Esophagus muscularis mucosa (tissue), 3 donors: ENCODE measurements at regions not wholly inside any gene's neighbourhood (a gene's known extent, or its start where the extent isn't known, plus 50 kb on each side); places are given as distances from the start of the nearest gene placed in this dataset.

Source experiments
- POLR2A ChIP-seq: fragments of 450-650 bp; IDR thresholded peaks from one replicate; pipeline ENCODE4 v1.6.1; 2017; ENCODE audit warnings: antibody characterized with exemption, moderate library complexity, mild to moderate bottlenecking, low read depth
- TF ChIP-seq, protein P1 (sequence below), 3 experiments: fragments of 200-600 bp in 2 of 3; fragments of 450-650 bp in 1 of 3; sonication (generic) in 2 of 3; IDR thresholded peaks; one replicate each; pipeline ENCODE4 v1.5.1; 2017 to 2019; ENCODE audit warnings: antibody characterized with exemption in 3 of 3, mild to moderate bottlenecking in 2 of 3, moderate library complexity in 1 of 3

DNA sequence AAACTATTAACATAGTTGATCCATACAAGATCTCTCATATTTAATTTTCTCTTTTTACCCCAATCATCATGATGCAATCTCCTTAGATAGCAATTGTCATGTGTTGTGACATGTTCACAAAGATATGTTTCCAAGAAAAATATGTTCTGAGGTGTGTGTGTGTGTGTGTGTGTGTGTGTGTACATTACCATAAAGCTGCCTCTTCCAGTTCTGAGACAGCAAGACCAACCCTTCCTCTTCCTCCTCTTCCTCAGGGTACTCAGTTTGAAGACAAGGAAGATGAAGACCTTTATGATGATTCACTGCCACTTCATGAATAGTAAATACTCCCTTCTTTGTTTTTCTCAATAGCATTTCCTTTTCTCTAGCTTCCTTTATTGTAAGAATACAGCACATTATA lies 303.3 kb upstream of the PRDM9 start:
- TF ChIP-seq, protein P1, sequence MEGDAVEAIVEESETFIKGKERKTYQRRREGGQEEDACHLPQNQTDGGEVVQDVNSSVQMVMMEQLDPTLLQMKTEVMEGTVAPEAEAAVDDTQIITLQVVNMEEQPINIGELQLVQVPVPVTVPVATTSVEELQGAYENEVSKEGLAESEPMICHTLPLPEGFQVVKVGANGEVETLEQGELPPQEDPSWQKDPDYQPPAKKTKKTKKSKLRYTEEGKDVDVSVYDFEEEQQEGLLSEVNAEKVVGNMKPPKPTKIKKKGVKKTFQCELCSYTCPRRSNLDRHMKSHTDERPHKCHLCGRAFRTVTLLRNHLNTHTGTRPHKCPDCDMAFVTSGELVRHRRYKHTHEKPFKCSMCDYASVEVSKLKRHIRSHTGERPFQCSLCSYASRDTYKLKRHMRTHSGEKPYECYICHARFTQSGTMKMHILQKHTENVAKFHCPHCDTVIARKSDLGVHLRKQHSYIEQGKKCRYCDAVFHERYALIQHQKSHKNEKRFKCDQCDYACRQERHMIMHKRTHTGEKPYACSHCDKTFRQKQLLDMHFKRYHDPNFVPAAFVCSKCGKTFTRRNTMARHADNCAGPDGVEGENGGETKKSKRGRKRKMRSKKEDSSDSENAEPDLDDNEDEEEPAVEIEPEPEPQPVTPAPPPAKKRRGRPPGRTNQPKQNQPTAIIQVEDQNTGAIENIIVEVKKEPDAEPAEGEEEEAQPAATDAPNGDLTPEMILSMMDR (IDR thresholded peaks at IDR 0.05), result no peak
- no peak for TF ChIP-seq POLR2A
